ENCODE measurements at regions not wholly inside any gene's neighbourhood (a gene's known extent, or its start where the extent isn't known, plus 50 kb on each side); places are given as distances from the start of the nearest gene placed in this dataset.

DNA sequence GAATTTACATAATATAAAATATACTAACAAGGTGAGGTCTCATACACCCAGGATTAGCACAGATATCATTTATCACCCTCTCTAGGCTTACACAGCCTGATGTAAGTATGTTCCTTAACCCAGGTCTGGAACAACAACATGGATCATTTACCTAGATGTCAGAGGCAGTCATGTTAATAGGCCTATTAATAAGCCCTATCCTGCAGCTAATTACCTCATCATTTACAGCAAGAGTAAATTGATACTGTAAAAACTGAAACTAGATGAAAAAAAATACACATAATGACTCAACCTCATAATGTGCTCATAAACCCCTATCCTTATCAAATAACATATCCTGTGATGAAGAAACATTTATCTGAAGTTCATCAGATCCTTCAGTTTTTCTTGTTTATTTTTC lies 334.3 kb upstream of the MANEA start:
- H3K4me3 ChIP-seq (ENCODE audit: low read depth, poor library complexity, severe bottlenecking) = no peak overlapping the region
- DNase-seq (ENCODE audit: low spot score in 2 of 2) = no peak
- no peak for TF ChIP-seq POLR2A (IDR thresholded peaks at IDR 0.05)
- TF ChIP-seq CTCF (IDR thresholded peaks at IDR 0.05) = no peak
- intact Hi-C loops (cut with DNase I; ENCODE audit: low total_unique reads) = no loop called here

DNA sequence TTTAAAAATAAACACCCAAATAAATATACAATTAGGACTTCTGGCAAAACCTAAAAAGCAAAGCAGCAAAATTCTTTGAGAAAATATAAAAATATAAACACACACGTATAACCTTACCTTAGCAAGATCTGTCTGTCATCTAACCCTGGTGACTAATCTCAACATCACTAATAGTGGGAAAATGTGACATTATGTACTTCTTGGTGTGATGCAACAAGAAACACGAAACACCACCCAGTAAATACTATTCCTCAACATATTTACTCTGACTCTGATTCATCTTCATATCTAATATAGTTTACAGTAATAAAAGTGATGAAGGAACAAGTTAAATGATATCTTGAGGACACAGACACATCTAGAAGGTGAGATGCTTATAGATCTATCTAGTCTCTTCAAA lies 332.6 kb upstream of the MANEA start:
- DNase-seq (ENCODE audit: low spot score in 2 of 2) = no peak
- no peak for TF ChIP-seq CTCF (IDR thresholded peaks at IDR 0.05)
- intact Hi-C loops (cut with DNase I; ENCODE audit: low total_unique reads) = no loop called here
- WGBS, 2 donors = 35 to 73% methylated on average over 2 of the region's 2 CpGs
- no peak overlapping the region for H3K4me3 ChIP-seq (ENCODE audit: low read depth, poor library complexity, severe bottlenecking)

DNA sequence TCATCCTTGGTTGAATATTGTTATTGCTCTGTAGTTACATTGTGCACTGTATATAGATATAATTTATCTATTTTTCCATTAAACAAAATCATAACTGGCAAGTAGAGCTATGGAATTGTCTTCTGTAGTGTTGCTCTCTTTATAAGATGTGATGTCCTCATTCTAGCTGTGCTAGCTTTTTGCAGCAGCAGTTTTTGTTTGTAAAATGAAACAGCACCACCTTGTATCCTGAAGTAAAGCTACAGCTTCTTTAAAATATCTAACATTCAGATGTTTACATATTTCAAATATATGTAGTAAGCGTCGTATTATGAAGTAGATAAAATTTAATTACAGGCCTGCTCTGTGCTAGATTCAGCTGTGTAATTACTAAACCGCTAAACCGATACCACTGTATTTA lies 328.8 kb upstream of the MANEA start:
- TF ChIP-seq POLR2A (IDR thresholded peaks at IDR 0.05) = no peak
- no peak for TF ChIP-seq CTCF (IDR thresholded peaks at IDR 0.05)
- H3K4me3 ChIP-seq (ENCODE audit: low read depth, poor library complexity, severe bottlenecking) = no peak overlapping the region
- intact Hi-C loops (cut with DNase I; ENCODE audit: low total_unique reads) = no loop called here
- no peak for DNase-seq (ENCODE audit: low spot score in 2 of 2)
- WGBS, 2 donors = 81 to 94% methylated on average over 4 of the region's 4 CpGs

- no peak for TF ChIP-seq POLR2A (IDR thresholded peaks at IDR 0.05)
- no peak for TF ChIP-seq CTCF (IDR thresholded peaks at IDR 0.05)
- no peak overlapping the region for H3K4me3 ChIP-seq (ENCODE audit: low read depth, poor library complexity, severe bottlenecking)
- intact Hi-C loops (cut with DNase I; ENCODE audit: low total_unique reads) = no loop called here
- DNase-seq (ENCODE audit: low spot score in 2 of 2) = no peak
Observed at GRCh38 chr6:95249175-95249574, 328.2 kb upstream of the MANEA start.

DNA sequence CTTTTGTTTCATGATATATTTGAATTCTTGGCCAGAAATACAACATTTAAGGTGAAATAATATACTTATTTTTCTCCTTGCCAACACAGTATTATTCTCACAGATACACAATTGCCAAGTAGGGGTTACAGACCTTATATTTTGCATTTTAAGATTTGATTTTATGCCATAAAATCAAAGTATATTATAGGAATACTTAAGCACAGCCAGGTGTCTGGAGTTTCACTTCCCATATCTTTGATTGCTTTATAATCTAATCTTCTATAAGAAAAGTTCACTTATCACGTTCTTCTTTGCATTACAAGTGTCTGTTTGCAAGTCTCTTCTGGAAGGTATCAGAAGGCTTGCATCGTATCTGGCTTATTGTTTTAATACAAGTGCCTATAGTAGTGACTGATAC lies 327.7 kb upstream of the MANEA start:
- H3K4me3 ChIP-seq (ENCODE audit: low read depth, poor library complexity, severe bottlenecking) = no peak overlapping the region
- intact Hi-C loops (cut with DNase I; ENCODE audit: low total_unique reads) = no loop called here
- TF ChIP-seq CTCF (IDR thresholded peaks at IDR 0.05) = no peak
- 74 to 80% methylated on average over 2 of the region's 2 CpGs for WGBS, 2 donors
- no peak for DNase-seq (ENCODE audit: low spot score in 2 of 2)

- no peak overlapping the region for H3K4me3 ChIP-seq (ENCODE audit: low read depth, poor library complexity, severe bottlenecking)
- intact Hi-C loops (cut with DNase I; ENCODE audit: low total_unique reads) = no loop called here
- no peak for TF ChIP-seq CTCF (IDR thresholded peaks at IDR 0.05)
- no peak for TF ChIP-seq POLR2A (IDR thresholded peaks at IDR 0.05)
- WGBS, 2 donors = 0% methylated on average over 1 of the region's 1 CpG
- no peak for DNase-seq (ENCODE audit: low spot score in 2 of 2)
Observed at GRCh38 chr6:95263840-95264239, 313.5 kb upstream of the MANEA start.

Data from lower leg skin (tissue), 4 donors.